LHCN-M2 (cell line): ENCODE measurements at regions not wholly inside any gene's neighbourhood (a gene's known extent, or its start where the extent isn't known, plus 50 kb on each side); places are given as distances from the start of the nearest gene placed in this dataset.
"Not testable (repeated sequence)": the region's sequence is repeated elsewhere in the genome, so short reads cannot be mapped to it uniquely, and the experiment has no call there.

Experiments
- DNase-seq: peaks from one replicate; pipeline ENCODE4 v3.0.0-alpha.2; 2012; ENCODE audit warnings: low read depth

DNA sequence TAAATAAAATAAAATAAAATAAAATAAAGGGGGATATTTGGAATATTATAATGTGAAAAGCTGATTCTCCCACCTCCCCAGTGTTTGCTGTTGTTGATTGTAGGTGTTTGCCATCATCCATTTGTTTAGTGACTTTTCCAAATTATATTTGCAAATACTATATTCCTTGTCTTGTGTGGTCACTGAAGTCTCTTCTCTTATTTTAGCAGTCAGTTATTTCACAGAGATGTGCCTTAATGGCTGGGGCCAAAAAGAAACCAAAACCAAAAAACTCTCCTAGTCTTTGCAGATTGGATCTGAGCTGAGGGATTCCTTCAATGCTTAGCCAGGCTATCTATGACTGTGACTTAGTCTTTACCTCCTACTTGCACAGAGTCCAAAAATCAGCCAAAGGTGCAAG, 70.9 kb upstream of the ZNF169 start:
- DNase-seq: no peak

DNA sequence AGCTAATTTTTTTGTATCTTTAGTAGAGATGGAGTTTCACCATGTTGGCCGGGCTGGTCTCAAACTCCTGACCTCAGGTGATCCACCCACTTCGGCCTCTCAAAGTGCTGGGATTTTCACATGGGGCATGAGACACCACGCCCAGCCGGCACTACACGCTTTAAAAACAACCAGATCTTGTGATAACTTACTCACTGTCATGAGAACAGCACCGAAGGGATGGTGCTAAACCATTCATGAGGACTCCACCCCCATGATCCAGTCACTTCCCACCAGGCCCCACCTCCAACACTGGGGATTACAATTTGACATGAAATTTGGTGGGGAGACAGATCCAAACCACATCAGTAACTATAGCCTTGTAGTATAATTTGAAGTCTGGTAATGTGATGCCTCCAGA, 67.4 kb upstream of the ZNF169 start:
- DNase-seq: not testable (repeated sequence)

GRCh38 chr9:94198414-94198813, 60.7 kb upstream of the ZNF169 start:
- no peak for DNase-seq

GRCh38 chr9:94199776-94200175, 59.3 kb upstream of the ZNF169 start:
- no peak for DNase-seq

DNA sequence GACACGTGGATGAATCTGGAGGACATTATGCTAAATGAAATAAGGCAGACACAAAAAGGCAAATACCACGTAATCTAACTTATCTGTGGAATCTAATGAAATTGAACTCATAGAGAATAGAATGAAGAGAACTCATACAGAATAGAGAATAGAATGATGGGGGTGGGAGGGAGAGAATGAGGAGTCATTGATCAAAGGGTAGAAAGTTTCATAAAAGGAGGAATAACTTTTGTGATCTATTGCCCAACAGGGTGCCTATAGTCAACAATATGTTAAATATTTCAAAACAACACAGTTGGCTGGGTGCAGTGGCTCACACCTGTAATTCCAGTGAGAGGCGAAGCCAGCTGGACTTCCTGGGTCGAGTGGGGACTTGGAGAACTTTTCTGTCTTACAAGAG, 54.9 kb upstream of the ZNF169 start:
- DNase-seq: no peak

GRCh38 chr9:94207781-94208180, 51.3 kb upstream of the ZNF169 start:
- no peak for DNase-seq
